ENCODE measurements at regions not wholly inside any gene's neighbourhood (a gene's known extent, or its start where the extent isn't known, plus 50 kb on each side); places are given as distances from the start of the nearest gene placed in this dataset.

GRCh38 chr10:3012223-3012622 lies 55.1 kb upstream of the PFKP start (continued):
- TF ChIP-seq ATF3 (IDR thresholded peaks at IDR 0.05) (no peak), HNF4G (IDR thresholded peaks at IDR 0.05) (no peak), ZBTB33 (IDR thresholded peaks at IDR 0.05) (no peak)
- TF ChIP-seq, protein P1, sequence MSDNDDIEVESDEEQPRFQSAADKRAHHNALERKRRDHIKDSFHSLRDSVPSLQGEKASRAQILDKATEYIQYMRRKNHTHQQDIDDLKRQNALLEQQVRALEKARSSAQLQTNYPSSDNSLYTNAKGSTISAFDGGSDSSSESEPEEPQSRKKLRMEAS (IDR thresholded peaks at IDR 0.05): no peak

- no peaks in the 10 kb centered on the region for H3K4me1 ChIP-seq (ENCODE audit: control insufficient read depth in 4 of 4, insufficient read depth in 4 of 4, low read length in 3 of 4)
- no peak for TF ChIP-seq JUND (IDR thresholded peaks at IDR 0.05)
- TF ChIP-seq, protein P2, sequence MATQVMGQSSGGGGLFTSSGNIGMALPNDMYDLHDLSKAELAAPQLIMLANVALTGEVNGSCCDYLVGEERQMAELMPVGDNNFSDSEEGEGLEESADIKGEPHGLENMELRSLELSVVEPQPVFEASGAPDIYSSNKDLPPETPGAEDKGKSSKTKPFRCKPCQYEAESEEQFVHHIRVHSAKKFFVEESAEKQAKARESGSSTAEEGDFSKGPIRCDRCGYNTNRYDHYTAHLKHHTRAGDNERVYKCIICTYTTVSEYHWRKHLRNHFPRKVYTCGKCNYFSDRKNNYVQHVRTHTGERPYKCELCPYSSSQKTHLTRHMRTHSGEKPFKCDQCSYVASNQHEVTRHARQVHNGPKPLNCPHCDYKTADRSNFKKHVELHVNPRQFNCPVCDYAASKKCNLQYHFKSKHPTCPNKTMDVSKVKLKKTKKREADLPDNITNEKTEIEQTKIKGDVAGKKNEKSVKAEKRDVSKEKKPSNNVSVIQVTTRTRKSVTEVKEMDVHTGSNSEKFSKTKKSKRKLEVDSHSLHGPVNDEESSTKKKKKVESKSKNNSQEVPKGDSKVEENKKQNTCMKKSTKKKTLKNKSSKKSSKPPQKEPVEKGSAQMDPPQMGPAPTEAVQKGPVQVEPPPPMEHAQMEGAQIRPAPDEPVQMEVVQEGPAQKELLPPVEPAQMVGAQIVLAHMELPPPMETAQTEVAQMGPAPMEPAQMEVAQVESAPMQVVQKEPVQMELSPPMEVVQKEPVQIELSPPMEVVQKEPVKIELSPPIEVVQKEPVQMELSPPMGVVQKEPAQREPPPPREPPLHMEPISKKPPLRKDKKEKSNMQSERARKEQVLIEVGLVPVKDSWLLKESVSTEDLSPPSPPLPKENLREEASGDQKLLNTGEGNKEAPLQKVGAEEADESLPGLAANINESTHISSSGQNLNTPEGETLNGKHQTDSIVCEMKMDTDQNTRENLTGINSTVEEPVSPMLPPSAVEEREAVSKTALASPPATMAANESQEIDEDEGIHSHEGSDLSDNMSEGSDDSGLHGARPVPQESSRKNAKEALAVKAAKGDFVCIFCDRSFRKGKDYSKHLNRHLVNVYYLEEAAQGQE (IDR thresholded peaks at IDR 0.05): no peak
- TF ChIP-seq YY1 (IDR thresholded peaks at IDR 0.05): no peak
- DNase-seq (ENCODE audit: low spot score): no peak
- no peaks in the 10 kb centered on the region for H3K36me3 ChIP-seq (ENCODE audit: control insufficient read depth in 4 of 4, insufficient read depth in 3 of 4, low read depth in 1 of 4, low read length in 3 of 4)
- WGBS: 35% methylated on average over 10 of the region's 10 CpGs
- H3K9me3 ChIP-seq (ENCODE audit: control insufficient read depth in 4 of 4, low read length in 3 of 4): peaks cover 0 to 9% (median 8%) of the 10 kb centered on the region in 4 donors
- H3K27me3 ChIP-seq (ENCODE audit: control insufficient read depth in 4 of 4, insufficient read depth in 4 of 4, low read length in 3 of 4): peaks cover 0 to 16% (median 0%) of the 10 kb centered on the region in 4 donors
- H3K4me3 ChIP-seq (ENCODE audit: low read depth in 1 of 3, low read length in 3 of 3): no peak overlapping the region
- H3K27ac ChIP-seq (ENCODE audit: low read depth in 1 of 2, low read length in 2 of 2): no peak overlapping the region
- H3K9ac ChIP-seq (ENCODE audit: low read depth in 1 of 2, low read length in 2 of 2): no peak overlapping the region
Measured at GRCh38 chr10:3010816-3011460, 56.4 kb upstream of the PFKP start.

DNA sequence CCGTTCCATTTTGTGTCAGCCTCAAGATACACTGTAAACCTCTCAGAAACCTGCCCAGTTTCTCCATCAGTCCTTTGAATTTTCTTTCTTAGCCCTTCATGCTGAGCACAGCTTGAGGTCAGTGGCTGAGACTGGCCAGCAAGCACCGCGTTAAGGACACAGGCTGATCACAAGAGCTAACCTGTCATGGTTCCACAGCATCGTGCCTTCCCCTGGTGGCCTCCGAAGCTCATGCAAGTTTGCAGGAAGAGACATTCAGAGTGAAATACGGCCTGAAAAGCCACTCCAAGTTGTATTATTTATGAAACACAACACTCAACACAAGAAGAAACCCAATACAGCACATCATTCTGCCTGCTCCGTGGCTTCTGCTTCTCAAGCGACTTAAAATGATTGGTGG lies 57.0 kb upstream of the PFKP start:
- no peaks in the 10 kb centered on the region for H3K4me1 ChIP-seq (ENCODE audit: control insufficient read depth in 4 of 4, insufficient read depth in 4 of 4, low read length in 3 of 4)
- no peak for DNase-seq (ENCODE audit: low spot score)
- H3K27ac ChIP-seq (ENCODE audit: low read depth in 1 of 2, low read length in 2 of 2): no peak overlapping the region
- H3K4me3 ChIP-seq (ENCODE audit: low read depth in 1 of 3, low read length in 3 of 3): no peak overlapping the region
- H3K9me3 ChIP-seq (ENCODE audit: control insufficient read depth in 4 of 4, low read length in 3 of 4): peaks cover 0 to 9% (median 8%) of the 10 kb centered on the region in 4 donors
- no peak overlapping the region for H3K9ac ChIP-seq (ENCODE audit: low read depth in 1 of 2, low read length in 2 of 2)
- 72% methylated on average over 8 of the region's 8 CpGs for WGBS
- no peaks in the 10 kb centered on the region for H3K36me3 ChIP-seq (ENCODE audit: control insufficient read depth in 4 of 4, insufficient read depth in 3 of 4, low read depth in 1 of 4, low read length in 3 of 4)
- peaks cover 0 to 16% (median 0%) of the 10 kb centered on the region in 4 donors for H3K27me3 ChIP-seq (ENCODE audit: control insufficient read depth in 4 of 4, insufficient read depth in 4 of 4, low read length in 3 of 4)
- TF ChIP-seq TAF1 (conservative IDR thresholded peaks at IDR 0.05) (no peak), ATF3 (IDR thresholded peaks at IDR 0.05) (no peak), HNF4A (conservative IDR thresholded peaks at IDR 0.05) (no peak), FOXA1 (IDR thresholded peaks at IDR 0.05) (no peak), JUND (IDR thresholded peaks at IDR 0.05) (no peak), FOXA2 (IDR thresholded peaks at IDR 0.05) (no peak), EGR1 (IDR thresholded peaks at IDR 0.05; ENCODE audit: low read depth in 2 of 2) (no peak), ZBTB33 (IDR thresholded peaks at IDR 0.05) (no peak), RAD21 (IDR thresholded peaks at IDR 0.05) (no peak)
- TF ChIP-seq, protein P2 (IDR thresholded peaks at IDR 0.05): no peak
